Heart left ventricle (tissue), 16 donors: ENCODE measurements at regions not wholly inside any gene's neighbourhood (a gene's known extent, or its start where the extent isn't known, plus 50 kb on each side); places are given as distances from the start of the nearest gene placed in this dataset.

ENCODE experiments used
- ATAC-seq, 4 donors: fragments of 200-7000 bp; cut with Tn5 transposase; one replicate each; pipeline ENCODE4 v1.9.1; 2020 to 2022; ENCODE audit warnings: moderate library complexity in 4 of 4, mild to moderate bottlenecking in 3 of 4, moderate number of reproducible peaks in 1 of 4
- DNase-seq, 5 donors: peaks; one replicate each; pipeline ENCODE4 v3.0.0-alpha.2; 2020
- H3K27ac ChIP-seq, 12 donors: fragments of 200-600 bp; sonication (generic) in 4 of 12; one replicate each; pipeline versions ENCODE4 v1.5.0 to v1.8.0; 2016 to 2022; ENCODE audit warnings: mild to moderate bottlenecking in 2 of 12
- H3K27me3 ChIP-seq, 9 donors: fragments of 200-600 bp; sonication (generic) in 2 of 9; one replicate each; pipeline versions ENCODE4 v1.5.1 to v1.8.0; 2016 to 2022; ENCODE audit warnings: mild to moderate bottlenecking in 3 of 9
- H3K36me3 ChIP-seq, 9 donors: fragments of 200-600 bp; sonication (generic) in 2 of 9; one replicate each; pipeline versions ENCODE4 v1.5.0 to v1.8.0; 2018 to 2022; ENCODE audit warnings: mild to moderate bottlenecking in 2 of 9
- H3K4me1 ChIP-seq, 12 donors: fragments of 200-600 bp; sonication (generic) in 4 of 12; one replicate each; pipeline versions ENCODE4 v1.5.0 to v1.8.0; 2016 to 2022; ENCODE audit warnings: mild to moderate bottlenecking in 3 of 12
- H3K4me3 ChIP-seq, 12 donors: fragments of 200-600 bp; sonication (generic) in 4 of 12; one replicate each; pipeline versions ENCODE4 v1.5.0 to v1.8.0; 2017 to 2022; ENCODE audit warnings: mild to moderate bottlenecking in 9 of 12, moderate library complexity in 4 of 12
- H3K9me3 ChIP-seq, 12 donors: fragments of 200-600 bp; sonication (generic) in 4 of 12; one replicate each; pipeline versions ENCODE4 v1.5.0 to v1.8.0; 2016 to 2022; ENCODE audit warnings: mild to moderate bottlenecking in 1 of 12
- POLR2A ChIP-seq, 2 donors: fragments of 450-650 bp; IDR thresholded peaks; one replicate each; pipeline ENCODE4 v1.6.1; 2017; ENCODE audit warnings: antibody characterized with exemption in 2 of 2, mild to moderate bottlenecking in 2 of 2, moderate library complexity in 2 of 2
- WGBS, 4 donors: extraction: QIAGEN DNeasy Blood & Tissue Kit in 2 of 4; methylation state at CpG; one replicate each; pipeline versions ENCODE4 v1.1.5 to v1.1.7; 2013 to 2018; 5-methylcytosine and 5-hydroxymethylcytosine counted together
- intact Hi-C, 10 donors: fragments of 100-400 bp; cut with DNase I; formaldehyde crosslinking; loops; one replicate each; pipeline versions ENCODE4 v1.11.1 to v1.14.2; 2022
- TF ChIP-seq, protein P1 (sequence below), 12 donors: fragments of 200-600 bp; sonication (generic) in 4 of 12; IDR thresholded peaks; one replicate each; pipeline versions ENCODE4 v1.5.0 to v1.8.0; 2018 to 2022; ENCODE audit warnings: antibody characterized with exemption in 12 of 12, mild to moderate bottlenecking in 5 of 12
- donor health status: ischemic (EF 13 %, LVEDD 7.1; RV severe dilation, severe dysfunction).
- donor health status: healthy with polysubstance abuse.
- donor health status: DM: no; HTN: yes; CAD: no.
- donor health status: DM: no; HTN: no; CAD: no.
- donor health status: ischemic (EF 25% LVEDD 6.9; RV normal size, moderate dysfunction).
- donor health status: ischemic (EF 25% LVEDD 5.7; RV mildly dilated, moderate dysfunction).
- donor health status: healthy.
- donor health status: DM: yes; HTN: yes; CAD: no.
- donor health status: ischemic (EF 35%, LVEDD 5.7; RV mildly dilated, moderate dysfunction).
- donor health status: nonischemic (EF 11% LVEDD 7.7; RV severe dilation, severe dysfunction).
- donor health status: DM: yes; HTN: yes; CAD: no.
- donor health status: PGD.
- donor health status: ischemic (EF 29% LVEDD 5.4; RV normal size, mild dysfunction).
- donor health status: nonischemic (EF 23%, LVEDD 6.1; RV moderate dilation, normal function).

DNA sequence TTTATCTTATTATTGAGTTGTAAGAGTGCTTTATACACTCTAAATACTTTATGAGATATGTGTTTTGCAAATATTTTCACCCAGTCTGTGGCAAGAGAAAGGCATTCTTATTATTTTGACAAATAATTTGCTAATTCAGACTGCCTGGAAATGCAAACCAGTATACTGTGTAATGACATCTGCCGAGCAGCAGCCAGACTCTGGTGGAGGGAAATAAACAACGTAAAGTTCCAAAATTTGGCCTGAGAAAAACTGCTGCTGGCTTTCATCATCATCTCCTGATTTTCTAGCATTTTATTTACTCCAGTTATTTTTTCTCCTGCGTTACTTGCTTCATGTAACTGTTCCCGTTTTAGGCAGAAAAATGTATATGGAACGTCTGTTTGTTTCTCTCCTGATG is 161.6 kb downstream of the RNF152 start:
- Histone ChIP-seq H3K9me3 (peaks cover 0 to 7% (median 0%) of the 10 kb centered on the region in 12 donors), H3K27me3 (peaks cover 0 to 2% (median 0%) of the 10 kb centered on the region in 9 donors), H3K27ac (peak overlapping the region; percentile 51 to 93 (median 79)), H3K4me1 (peaks cover 0 to 37% (median 13%) of the 10 kb centered on the region in 12 donors), H3K36me3 (no peaks in the 10 kb centered on the region), H3K4me3 (no peak overlapping the region)
- DNase-seq (no peak), ATAC-seq (peak in 2 of 4 donors; percentile 21)
- intact Hi-C loops: loop anchor here in 3 of 10 donors (5.0 to 10.0 kb wide), 3 partner anchors 94 to 161 kb away; partner anchors contain the start of gene RNF152 (in 1 of the 3)
- WGBS, 4 donors: 60 to 78% (median 62%) methylated on average over 5 of the region's 5 CpGs
- TF ChIP-seq POLR2A (IDR thresholded peaks at IDR 0.05): no peak
- TF ChIP-seq, protein P1, sequence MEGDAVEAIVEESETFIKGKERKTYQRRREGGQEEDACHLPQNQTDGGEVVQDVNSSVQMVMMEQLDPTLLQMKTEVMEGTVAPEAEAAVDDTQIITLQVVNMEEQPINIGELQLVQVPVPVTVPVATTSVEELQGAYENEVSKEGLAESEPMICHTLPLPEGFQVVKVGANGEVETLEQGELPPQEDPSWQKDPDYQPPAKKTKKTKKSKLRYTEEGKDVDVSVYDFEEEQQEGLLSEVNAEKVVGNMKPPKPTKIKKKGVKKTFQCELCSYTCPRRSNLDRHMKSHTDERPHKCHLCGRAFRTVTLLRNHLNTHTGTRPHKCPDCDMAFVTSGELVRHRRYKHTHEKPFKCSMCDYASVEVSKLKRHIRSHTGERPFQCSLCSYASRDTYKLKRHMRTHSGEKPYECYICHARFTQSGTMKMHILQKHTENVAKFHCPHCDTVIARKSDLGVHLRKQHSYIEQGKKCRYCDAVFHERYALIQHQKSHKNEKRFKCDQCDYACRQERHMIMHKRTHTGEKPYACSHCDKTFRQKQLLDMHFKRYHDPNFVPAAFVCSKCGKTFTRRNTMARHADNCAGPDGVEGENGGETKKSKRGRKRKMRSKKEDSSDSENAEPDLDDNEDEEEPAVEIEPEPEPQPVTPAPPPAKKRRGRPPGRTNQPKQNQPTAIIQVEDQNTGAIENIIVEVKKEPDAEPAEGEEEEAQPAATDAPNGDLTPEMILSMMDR (IDR thresholded peaks at IDR 0.05): no peak

DNA sequence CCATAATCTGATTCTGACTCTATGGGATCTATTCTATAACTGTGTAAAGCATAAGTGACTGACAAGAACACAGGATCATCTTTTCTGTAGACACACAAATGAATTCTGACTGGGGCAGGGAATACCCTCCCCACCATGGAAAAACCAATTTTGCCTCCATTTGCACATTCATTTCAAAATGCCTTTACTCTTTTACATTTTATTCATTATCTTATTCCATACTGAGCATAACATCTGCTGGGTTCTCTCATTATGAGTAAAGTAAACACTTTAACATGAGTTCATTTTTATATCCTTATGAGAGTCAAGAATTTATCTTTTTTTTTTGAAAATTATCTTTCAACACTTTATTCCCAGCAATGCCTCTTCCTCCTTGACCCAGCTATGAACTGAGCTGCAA is 163.5 kb downstream of the RNF152 start:
- intact Hi-C loops: no loop called here
- H3K36me3 ChIP-seq: no peaks in the 10 kb centered on the region
- peaks cover 0 to 2% (median 0%) of the 10 kb centered on the region in 9 donors for H3K27me3 ChIP-seq
- TF ChIP-seq, protein P1 (IDR thresholded peaks at IDR 0.05): no peak
- DNase-seq: no peak
- no peak overlapping the region for H3K4me3 ChIP-seq
- ATAC-seq: no peak
- peak overlapping the region in 2 of 12 donors; percentile 88 to 90 for H3K27ac ChIP-seq
- peaks cover 0 to 12% (median 0%) of the 10 kb centered on the region in 12 donors for H3K9me3 ChIP-seq
- peaks cover 0 to 33% (median 12%) of the 10 kb centered on the region in 12 donors for H3K4me1 ChIP-seq

DNA sequence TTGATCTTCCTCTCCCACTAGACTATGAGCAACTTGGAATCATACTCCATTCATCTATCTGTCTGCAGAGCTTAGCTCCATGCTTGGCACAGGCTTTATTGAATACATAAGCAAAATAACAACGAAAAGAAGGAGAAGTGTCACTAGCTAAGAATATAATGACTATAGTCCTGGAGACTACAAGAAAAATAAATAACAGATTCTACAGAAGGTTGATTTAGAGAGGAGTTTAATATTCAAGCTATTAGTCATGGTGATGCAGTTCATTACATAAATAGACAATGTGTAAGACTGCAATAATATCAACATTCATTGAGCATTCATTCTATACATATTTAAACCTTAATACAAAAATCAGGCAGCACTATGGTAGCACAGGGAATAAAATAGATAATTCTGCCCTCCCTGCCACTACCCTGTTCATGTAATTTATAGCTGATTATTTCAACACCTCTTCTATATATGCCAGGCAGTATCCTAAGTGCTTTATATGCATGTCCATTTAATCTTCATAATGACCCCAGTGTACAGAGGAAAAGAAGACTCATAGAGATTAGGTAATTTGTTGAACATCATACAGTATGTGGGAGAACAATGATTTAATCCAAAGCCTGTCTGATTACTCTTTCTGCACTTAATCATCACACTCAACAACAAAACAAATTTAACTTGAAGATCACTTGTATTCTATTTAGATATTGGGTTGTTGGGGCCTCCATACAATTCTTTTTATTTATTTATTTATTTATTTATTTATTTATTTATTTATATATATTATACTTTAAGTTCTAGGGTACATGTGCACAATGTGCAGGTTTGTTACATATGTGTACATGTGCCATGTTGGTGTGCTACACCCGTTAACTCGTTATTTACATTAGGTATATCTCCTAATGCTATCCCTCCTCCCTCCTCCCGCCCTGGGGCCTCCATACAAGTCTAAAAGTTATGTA is 165.3 kb downstream of the RNF152 start:
- TF ChIP-seq POLR2A (IDR thresholded peaks at IDR 0.05): no peak
- TF ChIP-seq, protein P1 (IDR thresholded peaks at IDR 0.05): no peak
- WGBS, 4 donors: 88 to 94% (median 90%) methylated on average over 4 of the region's 4 CpGs
- Histone ChIP-seq H3K4me3 (no peak overlapping the region), H3K27me3 (peaks cover 0 to 2% (median 0%) of the 10 kb centered on the region in 9 donors), H3K4me1 (peaks cover 0 to 19% (median 3%) of the 10 kb centered on the region in 12 donors), H3K36me3 (no peaks in the 10 kb centered on the region), H3K9me3 (peaks cover 0 to 12% (median 0%) of the 10 kb centered on the region in 12 donors), H3K27ac (no peak overlapping the region)
- no peak for DNase-seq
- intact Hi-C loops: no loop called here
- no peak for ATAC-seq

DNA sequence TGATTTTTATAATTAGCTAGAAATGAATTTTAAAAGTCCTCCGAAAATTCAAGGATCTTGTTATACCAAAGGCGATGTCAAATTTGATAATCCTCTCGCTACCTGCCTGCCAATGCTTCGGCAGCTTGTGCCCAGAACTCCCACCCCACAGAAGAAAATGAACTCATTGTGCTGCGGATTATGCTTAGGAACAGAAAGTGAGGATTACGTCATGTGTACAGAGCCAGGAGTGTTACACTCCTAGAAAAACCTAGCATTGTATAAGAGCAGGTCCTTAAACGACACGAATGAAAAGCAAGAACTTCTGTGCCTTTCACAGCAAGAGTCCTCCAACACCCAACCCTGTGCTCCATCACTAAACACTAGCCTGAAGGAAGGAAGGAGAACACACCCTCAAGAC is 168.3 kb downstream of the RNF152 start:
- Histone ChIP-seq H3K4me1 (peaks cover 0 to 3% (median 0%) of the 10 kb centered on the region in 12 donors), H3K4me3 (no peak overlapping the region), H3K27ac (no peak overlapping the region), H3K9me3 (peaks cover 0 to 12% (median 0%) of the 10 kb centered on the region in 12 donors), H3K27me3 (no peaks in the 10 kb centered on the region), H3K36me3 (no peaks in the 10 kb centered on the region)
- TF ChIP-seq POLR2A (IDR thresholded peaks at IDR 0.05): no peak
- TF ChIP-seq, protein P1 (IDR thresholded peaks at IDR 0.05): no peak
- WGBS, 4 donors: 81 to 94% (median 90%) methylated on average over 8 of the region's 8 CpGs
- DNase-seq: no peak
- intact Hi-C loops: no loop called here
- no peak for ATAC-seq
